NCI-H2227 treated with DMSO at 0.1 percent for 48 hours (cell line): ENCODE measurements at regions not wholly inside any gene's neighbourhood (a gene's known extent, or its start where the extent isn't known, plus 50 kb on each side); places are given as distances from the start of the nearest gene placed in this dataset.
A peak's percentile ranks its signal among the peaks of the same experiment; 100 is the strongest.
"Not testable (repeated sequence)": the region's sequence is repeated elsewhere in the genome, so short reads cannot be mapped to it uniquely, and the experiment has no call there.

Experiments
- DNase-seq: peaks from one replicate; lab custom pipeline; 2025; lab: John Stamatoyannopoulos, UW

DNA sequence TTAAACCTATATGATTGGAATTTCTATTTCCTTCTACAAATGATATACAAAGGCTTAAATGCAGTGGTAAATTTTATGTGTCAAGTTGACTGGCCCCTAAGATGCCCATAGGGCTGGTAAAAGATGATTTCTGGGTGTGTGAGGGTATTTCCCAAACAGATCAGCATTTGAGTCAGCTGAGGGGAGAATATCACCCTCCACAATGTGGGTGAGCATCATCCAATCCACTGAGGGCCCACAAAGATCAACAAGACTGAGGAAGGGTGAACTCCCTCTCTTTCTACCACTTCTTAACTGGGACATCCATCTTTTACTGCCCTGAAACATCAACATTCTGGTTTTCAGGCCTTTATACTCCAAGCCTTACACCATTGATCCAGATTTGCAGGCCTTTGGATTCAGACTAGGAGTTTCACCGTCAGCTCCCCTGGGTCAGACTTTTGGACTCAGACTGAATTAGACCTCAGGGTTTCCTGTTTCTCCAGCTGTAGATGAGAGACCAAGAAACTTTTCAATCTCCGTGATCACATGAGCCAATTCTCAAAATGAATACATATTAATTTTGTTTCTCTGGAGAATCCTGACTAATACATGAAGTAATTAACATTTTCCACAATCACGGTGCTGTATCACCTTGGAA lies 1020.7 kb upstream of the SLIT2 start:
- no peak for DNase-seq

GRCh38 chr4:19227701-19228100 lies 1024.0 kb upstream of the SLIT2 start:
- no peak for DNase-seq

GRCh38 chr4:19224820-19225219 lies 1026.9 kb upstream of the SLIT2 start:
- peak; percentile 21 for DNase-seq

DNA sequence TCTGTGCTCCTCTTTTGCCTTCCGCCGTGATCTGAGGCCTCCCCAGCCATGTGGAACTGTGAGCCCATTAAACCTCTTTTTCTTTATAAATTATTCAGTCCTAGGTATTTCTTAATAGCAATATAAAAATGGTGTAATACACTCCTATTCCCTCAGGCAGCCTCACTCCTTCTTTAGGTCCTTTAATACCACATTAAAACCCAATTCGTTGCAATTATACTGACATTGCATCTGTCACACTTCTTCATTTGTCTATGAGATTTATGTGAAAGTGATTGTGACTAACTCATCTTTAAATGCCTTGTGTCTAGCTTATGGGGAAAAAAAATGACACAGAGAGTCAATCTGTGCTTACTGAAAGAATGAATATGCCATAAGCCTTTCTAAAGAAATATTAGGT lies 1035.2 kb upstream of the SLIT2 start:
- DNase-seq = no peak

- no peak for DNase-seq
Measured at GRCh38 chr4:19214591-19215186, 1037.0 kb upstream of the SLIT2 start.

DNA sequence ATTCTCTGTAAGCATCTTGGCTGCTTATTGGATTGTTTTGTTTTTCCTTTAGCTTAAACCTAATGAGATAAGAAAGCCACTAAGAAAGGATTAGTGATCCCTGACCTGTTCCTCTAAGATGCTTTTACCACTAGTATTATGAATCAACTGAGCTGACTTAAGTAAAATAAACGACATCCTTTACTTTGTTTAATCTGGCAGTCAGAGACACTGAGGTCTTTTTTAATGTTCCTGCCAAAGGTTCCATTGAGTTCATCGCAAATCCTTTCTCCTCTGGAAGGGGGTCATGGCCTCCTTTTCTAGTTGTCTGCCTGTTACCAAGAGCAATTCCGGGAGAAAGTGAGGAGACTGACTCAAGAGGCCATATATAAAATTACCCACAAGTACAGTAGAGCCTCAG lies 1038.3 kb upstream of the SLIT2 start:
- DNase-seq = no peak

DNA sequence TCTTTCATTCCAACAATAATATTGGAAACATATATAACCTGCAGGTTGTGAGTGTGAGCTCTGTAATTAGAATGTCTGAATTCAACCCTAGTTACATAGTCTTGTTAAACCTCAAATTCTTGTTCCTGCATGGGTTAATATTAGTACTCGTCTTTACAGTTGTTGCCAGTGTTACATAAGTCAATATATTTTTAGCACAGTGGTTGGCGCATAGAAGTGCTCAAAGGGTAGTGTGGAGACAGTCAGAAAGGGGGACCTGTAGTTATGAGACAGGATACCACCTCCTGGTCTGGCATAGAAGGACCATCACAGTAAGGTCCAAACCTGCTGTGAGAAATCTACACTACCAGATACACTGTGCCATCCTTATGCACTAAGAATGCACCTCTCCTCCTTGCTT lies 1045.9 kb upstream of the SLIT2 start:
- no peak for DNase-seq

DNA sequence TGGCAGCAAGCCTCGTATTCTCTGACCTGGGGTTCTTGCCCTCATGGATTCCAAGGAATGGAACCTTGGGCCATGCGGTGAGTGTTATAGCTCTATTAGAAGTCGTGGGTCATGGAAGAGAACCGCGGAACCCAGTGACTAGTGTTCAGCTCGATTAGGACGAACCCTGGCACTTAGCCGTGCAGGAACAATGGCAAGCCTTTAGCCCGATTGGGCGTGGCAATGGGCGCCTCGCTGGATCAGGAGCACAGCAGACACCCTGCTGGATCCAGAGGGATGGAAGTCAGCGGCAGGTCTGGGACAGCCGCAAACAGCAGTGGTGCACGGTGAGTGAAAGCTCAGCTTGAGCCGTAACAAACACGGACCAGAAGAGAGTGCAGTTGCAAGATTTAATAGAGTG lies 1053.9 kb upstream of the SLIT2 start:
- not testable (repeated sequence) for DNase-seq

DNA sequence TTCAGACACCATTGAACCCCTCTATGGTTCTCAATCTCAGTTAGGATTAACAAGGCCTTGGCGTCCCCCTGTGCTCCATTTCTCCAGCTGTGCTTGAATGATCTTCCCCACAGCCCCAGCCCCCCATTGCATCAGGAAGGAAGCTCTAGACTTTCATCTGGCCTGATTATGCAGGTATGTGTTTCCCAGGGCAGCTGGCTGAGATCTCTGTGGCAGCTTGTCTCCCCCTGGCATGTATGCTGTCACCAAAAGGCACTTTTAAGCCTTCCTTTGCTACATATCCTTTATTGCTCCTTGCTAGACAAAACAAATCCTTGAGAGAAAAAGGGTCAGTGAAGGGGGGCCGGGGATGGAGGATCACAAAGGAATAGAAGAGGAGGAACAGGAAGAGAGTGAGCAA lies 1056.0 kb upstream of the SLIT2 start:
- no peak for DNase-seq

DNA sequence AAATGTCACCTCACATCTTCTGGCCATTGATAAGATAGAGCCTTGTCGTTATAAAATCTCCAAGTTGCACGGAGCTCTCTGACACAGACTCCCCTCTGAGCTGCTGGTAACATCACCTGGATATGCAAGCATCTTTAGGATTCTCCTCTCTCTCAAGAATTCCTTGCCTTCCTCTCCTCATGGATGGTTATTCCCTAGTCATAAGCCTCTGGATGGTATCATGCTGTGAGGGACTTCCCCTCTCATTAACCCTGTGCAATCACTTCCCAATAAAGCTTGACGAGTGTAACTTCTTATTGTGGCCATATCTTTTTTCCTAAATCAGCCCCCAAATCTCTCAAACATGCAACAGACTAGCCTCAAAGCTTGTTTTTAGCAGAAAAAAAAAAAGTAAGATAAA lies 1057.0 kb upstream of the SLIT2 start:
- DNase-seq = no peak

DNA sequence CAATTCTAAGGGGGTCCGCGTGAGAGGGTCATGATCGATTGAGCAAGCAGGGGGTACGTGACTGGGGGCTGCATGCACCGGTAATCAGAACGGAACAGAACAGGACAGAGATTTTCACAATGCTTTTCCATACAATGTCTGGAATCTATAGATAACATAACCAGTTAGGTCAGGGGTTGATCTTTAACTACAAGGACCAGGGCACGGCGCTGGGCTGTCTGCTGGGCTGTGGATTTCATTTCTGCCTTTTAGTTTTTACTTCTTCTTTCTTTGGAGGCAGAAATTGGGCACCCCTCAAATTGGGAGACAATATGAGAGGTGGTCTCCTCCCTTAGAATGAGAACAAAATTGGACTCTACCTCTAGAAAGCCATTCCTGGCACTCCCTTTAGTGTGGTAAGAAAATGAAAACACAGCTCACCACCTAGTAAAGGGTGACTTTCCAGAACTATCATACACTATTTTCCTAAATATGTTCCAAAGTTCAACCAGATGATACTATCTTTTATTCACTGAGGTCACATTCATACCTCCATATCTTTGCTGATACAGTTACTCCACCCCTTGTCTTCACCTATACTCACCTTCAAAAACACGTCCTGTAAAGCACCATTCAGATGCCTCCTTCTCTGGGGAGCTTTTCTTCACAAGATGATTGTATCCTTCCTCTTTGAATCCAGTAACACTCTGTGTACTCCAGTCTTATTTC lies 1058.3 kb upstream of the SLIT2 start:
- no peak for DNase-seq

DNA sequence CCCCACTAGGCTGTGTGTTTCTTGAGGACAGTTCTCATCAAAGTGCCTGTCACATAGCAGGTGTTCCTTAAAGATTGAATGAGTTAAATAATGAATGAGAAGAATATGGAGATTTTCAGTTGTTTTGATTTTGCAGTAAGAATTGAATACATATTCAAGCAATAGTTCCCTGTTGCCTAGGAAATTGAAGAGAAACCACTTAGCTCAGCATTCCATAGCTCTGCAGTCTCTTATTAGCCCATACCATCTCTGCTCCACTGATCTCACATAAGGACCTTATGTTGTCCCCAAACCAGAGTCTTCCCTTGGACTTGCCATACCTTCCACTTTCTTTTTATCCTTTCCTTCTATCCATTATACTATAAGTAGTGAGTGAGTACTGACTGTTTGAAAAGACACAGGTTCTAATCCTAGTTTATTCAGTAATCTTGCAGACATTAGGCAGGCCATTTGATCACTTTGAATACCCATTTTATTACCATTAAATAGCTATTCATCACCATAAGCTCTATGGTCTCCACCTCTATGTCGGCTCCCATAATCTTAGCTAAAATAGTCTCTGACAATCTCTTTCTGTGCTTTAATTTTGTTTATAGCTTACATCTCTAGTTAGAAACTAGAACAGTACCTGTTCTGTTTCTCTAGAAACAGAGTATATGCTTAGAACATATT lies 1059.6 kb upstream of the SLIT2 start:
- DNase-seq = no peak

- DNase-seq = no peak
Measured at GRCh38 chr4:19187691-19188090, 1064.0 kb upstream of the SLIT2 start.

DNA sequence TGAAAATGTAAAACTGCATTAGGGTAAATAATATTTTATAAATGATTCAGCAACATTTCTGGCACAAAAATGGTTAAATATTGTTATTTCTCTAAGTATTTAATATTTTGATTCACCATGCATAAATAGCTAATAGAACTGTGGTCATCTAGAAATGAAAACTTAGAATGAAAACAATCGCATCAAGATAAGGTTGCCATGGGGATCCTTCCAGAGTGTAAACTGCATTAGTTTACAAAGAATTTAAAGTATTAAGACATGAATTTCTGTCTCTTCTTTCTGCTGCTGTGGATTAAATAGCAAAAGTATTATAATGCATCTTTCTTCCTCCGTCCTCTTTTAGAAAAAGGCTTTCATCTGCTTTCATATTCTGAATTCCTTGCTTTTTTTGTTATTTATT lies 1064.6 kb upstream of the SLIT2 start:
- DNase-seq = no peak

DNA sequence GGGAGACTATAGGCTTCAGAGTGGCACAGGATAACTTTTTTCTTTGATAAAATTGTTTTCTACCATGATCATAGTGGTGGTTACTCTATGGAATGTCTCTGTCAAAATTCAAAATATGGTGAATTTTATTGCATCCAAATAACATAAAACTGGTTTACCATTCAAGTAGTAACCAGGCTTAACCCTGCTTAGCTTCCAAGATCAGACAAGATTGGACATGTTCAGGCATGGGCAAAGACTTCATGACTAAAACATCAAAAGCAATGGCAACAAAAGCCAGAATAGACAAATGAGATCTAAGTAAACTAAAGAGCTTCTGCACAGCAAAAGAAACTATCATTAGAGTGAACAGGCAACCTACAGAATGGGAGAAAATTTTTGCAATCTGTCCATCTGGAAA lies 1070.1 kb upstream of the SLIT2 start:
- DNase-seq = not testable (repeated sequence)

DNA sequence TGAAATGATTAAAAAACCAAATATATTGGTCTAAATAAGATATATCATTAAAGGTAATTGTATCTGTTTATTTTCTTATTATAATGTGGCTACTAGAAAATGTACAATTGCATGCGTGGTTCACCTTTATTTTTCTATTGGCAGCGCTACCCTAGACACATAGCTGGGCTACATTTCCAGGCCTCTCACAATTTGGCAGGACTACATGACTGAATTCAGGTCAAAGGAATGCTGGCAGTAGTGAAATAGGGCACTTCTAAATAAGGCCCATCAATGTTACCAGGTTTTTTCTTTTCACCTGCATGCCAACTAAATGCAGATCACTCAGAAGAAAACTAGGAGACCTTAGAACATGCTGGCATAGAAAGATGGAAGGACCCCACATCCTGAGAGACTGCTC lies 1072.9 kb upstream of the SLIT2 start:
- DNase-seq = no peak

- no peak for DNase-seq
Measured at GRCh38 chr4:19177616-19178015, 1074.1 kb upstream of the SLIT2 start.

DNA sequence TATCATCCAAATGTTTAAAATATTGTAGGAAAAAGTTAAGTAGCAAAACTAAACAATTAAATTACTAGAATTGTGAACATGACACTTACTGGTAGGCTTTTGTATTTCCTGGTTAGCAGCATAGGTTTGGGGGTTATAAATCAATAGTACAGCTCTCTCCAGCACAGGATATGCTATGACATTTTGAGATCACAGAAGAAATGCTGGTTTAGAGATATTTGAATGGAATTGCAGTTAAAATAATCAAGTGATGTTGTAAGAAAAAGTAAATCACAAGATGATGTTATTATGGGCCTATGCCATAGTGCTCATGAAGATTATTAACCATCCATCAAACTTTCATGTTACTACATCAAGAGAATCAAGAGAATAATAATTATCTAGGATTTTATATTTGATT lies 1079.9 kb upstream of the SLIT2 start:
- DNase-seq = no peak

GRCh38 chr4:19167311-19167710 lies 1084.4 kb upstream of the SLIT2 start:
- DNase-seq = no peak

DNA sequence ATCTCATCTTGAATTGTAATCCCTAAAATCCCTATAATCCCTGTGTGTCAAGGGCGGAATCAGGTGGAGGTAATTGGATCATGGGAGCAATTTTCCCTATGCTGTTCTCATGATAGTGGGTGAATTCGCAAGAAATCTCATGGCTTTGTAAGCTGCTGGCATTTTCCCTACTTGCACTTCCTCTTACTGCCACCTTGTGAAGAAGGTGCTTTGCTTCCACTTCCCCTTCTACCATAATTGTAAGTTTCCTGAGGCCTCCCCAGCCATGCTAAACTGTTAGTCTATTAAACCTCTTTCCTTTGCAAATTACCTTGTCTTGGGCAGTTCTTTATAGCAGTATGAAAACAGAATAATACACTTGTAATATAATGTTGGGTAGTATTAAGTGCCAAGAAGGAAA lies 1087.4 kb upstream of the SLIT2 start:
- no peak for DNase-seq

DNA sequence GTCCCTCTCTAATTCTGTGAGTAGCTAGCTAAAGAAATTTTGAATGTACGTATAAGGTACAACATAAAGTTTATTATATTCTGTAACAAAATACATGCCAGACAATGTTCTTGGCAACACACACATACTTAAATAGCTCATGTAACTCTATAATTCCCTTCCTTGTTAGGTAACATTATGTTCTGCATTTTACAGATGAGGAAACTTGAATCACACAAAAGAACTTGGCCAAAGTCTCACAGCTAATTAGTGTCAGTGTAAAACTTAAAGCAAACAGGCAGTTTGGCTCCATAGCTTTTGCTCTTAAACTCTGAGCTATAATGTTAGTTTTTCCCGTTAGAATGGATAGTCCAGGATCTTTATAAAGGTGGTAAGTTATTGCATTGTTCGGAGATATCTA lies 1091.8 kb upstream of the SLIT2 start:
- DNase-seq = no peak

- no peak for DNase-seq
Measured at GRCh38 chr4:19158107-19158809, 1093.4 kb upstream of the SLIT2 start.
